Upper lobe of left lung (tissue), 4 donors: ENCODE measurements at regions not wholly inside any gene's neighbourhood (a gene's known extent, or its start where the extent isn't known, plus 50 kb on each side); places are given as distances from the start of the nearest gene placed in this dataset.

ENCODE experiments used
- EP300 ChIP-seq, 4 donors: sonication (generic); formaldehyde crosslinking; IDR thresholded peaks; one replicate each; pipeline ENCODE4 v1.5.1; 2017; ENCODE audit warnings: antibody characterized with exemption in 4 of 4, control low read depth in 2 of 4
- POLR2A ChIP-seq, 4 donors: fragments of 450-650 bp; IDR thresholded peaks; one replicate each; pipeline ENCODE4 v1.5.1; 2016 to 2017; ENCODE audit warnings: antibody characterized with exemption in 4 of 4, mild to moderate bottlenecking in 2 of 4
- POLR2AphosphoS5 ChIP-seq, 2 donors: sonication (generic); formaldehyde crosslinking; IDR thresholded peaks; one replicate each; pipeline ENCODE4 v1.5.1; 2017; ENCODE audit warnings: antibody characterized with exemption in 2 of 2
- TF ChIP-seq, protein P1 (sequence below), 6 experiments: fragments of 450-650 bp in 4 of 6; fragments of 200-600 bp in 2 of 6; sonication (generic) in 2 of 6; IDR thresholded peaks; one replicate each; pipeline ENCODE4 v1.5.1; 2016 to 2019; ENCODE audit warnings: antibody characterized with exemption in 6 of 6

DNA sequence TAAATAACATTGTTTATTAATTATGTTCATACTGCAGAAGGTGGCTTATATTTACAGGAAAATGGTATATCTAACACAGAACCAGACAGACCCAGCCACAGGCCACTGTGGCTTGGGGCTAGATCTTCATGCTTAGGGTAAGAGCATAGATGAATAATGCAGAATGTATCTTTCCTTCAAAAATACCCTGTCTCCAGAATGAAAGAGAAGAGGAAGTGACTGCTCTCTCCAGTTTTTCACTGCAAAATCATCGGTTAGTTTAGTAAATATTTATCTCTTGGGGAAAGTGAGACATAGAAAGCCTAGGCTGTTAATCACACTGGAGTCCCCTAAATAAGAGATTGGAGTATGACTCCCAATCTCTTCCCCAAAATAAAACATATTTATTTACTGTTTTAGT lies 453.7 kb downstream of the NAV3 start:
- TF ChIP-seq, protein P1, sequence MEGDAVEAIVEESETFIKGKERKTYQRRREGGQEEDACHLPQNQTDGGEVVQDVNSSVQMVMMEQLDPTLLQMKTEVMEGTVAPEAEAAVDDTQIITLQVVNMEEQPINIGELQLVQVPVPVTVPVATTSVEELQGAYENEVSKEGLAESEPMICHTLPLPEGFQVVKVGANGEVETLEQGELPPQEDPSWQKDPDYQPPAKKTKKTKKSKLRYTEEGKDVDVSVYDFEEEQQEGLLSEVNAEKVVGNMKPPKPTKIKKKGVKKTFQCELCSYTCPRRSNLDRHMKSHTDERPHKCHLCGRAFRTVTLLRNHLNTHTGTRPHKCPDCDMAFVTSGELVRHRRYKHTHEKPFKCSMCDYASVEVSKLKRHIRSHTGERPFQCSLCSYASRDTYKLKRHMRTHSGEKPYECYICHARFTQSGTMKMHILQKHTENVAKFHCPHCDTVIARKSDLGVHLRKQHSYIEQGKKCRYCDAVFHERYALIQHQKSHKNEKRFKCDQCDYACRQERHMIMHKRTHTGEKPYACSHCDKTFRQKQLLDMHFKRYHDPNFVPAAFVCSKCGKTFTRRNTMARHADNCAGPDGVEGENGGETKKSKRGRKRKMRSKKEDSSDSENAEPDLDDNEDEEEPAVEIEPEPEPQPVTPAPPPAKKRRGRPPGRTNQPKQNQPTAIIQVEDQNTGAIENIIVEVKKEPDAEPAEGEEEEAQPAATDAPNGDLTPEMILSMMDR (IDR thresholded peaks at IDR 0.05) = no peak
- no peak for TF ChIP-seq POLR2AphosphoS5 (IDR thresholded peaks at IDR 0.05)
- no peak for TF ChIP-seq POLR2A (IDR thresholded peaks at IDR 0.05)
- TF ChIP-seq EP300 (IDR thresholded peaks at IDR 0.05) = no peak
